GM18508 (cell line): ENCODE measurements at regions not wholly inside any gene's neighbourhood (a gene's known extent, or its start where the extent isn't known, plus 50 kb on each side); places are given as distances from the start of the nearest gene placed in this dataset.
"Not testable (repeated sequence)": the region's sequence is repeated elsewhere in the genome, so short reads cannot be mapped to it uniquely, and the experiment has no call there.

Experiments
- ATAC-seq: cut with Tn5 transposase; IDR thresholded peaks from one replicate; pipeline ENCODE4 v1.9.1; 2021; ENCODE audit warnings: moderate number of reproducible peaks; ENCODE audit not compliant: insufficient read depth, unreplicated experiment

DNA sequence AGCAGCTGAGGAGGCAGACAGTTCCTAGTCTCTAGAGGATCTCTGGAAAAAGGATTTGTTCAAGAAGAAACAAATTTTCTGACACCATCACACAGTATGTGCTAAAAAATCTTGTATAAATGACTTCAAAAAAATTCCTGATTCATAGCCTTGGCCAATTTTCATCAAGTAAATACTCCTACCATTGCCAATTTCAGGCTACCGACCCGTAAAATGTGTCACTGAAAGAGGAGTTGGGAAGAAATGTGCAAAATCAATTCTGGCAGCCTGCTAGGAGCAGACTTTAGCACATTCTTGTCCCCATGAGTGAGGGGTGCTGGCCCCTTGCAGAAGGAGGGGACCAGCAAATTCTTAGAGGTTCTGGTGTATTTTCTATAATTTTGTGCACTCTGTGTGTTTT, 109.4 kb downstream of the TMEM30B start:
- no peak for ATAC-seq

DNA sequence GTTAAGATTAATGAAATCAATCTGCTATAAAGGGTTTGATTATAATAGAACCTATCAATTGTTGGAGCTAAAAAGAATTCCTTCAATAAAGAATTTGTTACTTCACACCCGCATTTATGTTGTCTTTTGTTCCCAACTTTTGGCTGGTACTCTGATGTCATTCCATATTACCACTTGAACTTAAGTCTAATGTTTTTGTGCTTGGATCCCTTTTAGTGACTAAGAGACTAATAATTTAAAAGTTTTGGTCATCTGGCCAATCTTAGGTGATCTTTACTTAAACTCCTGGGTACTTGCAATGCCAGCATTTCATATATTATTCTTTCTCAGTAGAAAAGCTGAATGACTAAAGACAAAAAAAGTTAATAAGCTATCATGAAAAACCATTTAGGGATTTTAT, 113.0 kb downstream of the TMEM30B start:
- no peak for ATAC-seq

DNA sequence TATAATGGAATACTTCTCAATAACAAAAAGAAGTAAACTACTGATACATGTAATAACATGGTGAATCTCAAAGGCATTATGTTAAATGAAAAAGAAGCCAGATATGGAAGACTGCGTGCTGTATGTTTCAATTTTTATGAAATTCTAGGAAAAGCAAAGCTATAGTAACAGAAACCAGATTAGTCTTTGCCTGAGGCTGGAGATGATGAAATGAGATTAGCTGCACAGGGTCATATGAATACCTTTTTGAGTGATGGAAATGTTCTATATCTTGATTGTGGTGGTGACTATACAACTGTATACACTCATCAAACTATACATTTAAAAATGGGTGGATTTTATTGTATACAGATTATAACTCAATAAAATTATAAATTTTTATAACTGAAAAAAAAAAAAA, 113.5 kb downstream of the TMEM30B start:
- ATAC-seq = no peak

DNA sequence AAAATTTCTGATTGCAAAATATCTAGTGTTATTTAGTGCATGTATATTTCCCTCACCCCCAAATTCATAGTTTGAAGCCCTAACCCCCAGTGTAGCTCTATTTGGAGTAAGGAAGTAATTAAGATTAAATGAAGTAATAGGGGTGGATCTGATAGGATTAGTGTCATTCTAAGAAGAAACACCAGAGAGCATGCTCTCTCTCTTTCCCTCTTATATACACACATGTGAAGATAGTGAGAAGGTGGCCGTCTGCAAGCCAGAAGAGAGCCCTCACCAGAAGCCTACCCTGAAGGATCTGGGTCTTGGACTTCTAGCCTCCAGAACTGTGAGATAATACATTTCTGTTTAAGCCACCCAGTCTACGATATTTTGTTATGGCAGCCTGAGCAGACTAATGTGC, 120.3 kb downstream of the TMEM30B start:
- no peak for ATAC-seq

DNA sequence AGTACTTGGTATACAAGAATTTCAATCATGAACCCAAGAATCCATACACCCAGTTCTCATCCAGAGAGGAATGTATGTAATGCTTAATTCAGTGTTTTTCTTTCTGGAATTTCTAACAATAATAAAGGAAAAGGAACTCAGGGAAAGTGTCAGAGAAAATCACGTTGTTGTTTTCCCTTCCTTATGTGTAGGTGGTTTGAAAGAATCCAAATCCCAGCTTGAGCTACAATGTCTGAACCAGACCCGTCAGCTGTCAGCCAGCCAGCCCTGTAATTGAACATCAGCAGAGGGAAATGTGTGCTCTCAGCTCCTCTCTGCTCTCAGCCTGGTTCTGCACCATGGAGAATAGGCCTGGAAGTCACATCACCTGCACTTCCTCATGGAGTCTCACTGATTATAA, 126.5 kb downstream of the TMEM30B start:
- no peak for ATAC-seq

DNA sequence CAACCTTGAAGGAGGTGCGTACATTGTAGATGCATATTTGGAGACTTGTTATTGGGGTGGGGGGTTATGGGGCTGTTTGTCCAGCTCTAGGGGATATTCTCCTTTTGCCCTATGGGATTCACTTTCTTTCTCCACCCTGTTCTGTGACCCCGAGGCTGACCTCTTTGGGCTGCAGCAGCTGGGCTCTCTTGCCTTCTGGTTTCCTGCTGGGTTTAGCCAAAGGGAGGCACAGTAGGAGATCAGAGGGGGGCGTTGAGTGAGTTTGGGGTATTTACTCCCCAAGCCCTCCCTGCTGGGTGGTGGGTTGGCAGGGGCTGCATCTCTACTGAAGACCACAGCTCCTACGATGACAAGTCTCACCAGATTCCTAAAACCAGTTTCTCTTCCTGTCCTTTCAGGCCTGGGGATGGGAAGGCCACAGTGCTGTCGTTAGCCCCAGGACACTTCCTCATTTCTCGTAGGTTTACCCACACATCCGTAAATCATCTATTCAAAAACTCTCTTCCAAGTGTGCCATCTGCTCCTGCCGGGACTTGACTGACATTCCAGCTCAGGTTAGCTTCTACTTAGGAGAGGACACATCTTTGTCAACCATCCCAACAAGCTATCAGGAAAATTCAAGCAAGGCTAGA, 127.1 kb downstream of the TMEM30B start:
- no peak for ATAC-seq

DNA sequence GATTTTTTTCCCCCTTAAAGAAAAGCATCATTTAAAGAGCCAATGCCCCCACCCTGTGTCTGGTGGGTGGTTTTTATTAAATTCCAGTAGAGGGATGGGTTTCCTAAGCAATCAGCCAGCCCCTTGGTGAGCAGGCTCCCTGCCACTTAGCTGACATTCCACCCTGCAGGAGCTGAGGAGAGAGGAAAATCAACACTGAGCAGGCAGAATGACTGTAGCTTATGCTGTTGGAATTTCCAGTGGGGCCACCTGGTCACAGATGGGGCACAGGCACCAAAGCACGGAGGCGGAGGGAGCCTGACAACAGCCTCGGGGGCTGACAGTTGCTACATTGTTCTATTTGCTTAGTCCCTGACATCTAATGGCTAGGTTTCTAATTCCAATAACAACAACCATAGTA, 127.7 kb downstream of the TMEM30B start:
- ATAC-seq = no peak

DNA sequence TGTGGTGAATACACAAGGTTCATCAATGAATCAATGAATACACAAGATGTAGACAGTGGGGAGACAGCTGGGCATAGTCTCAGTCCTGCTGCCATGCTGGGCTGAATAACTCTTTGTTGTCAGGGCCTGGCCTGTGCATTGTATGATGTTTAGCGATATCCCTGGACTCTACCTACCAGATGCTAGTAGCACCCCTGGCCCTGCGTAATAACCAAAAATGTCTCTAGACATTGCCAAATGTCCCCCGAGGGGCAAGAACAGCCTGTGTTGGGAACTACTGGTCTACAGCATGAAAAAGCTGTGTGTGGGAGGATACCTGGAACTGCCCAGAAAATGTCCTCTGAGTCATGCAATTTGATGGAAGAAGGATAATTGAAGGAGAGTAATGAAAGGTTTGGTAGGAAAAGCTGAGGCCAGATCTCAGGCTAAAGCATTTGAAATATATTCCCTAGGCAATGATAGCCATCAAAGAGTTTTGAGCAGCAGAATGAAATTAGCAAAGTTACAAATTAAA, 128.2 kb downstream of the TMEM30B start:
- ATAC-seq = no peak

DNA sequence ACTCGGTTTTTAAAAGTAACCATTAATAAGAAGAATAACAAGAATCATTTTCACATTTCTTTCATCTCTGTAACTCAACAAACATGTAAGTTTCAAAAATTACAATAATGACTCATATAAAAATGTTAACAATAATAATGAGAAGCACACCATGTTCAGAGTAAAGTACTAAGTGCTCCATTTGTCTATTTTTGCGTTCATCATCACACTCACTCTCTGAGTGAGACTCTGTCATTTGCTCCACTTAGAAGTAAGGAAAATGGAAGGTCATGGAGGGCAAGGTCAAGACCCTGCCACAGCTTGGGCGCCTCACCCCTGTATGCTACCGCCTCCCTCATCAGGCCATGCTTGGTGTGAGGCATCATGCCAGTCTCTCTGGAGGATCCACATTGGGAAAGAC, 129.9 kb downstream of the TMEM30B start:
- ATAC-seq = no peak

DNA sequence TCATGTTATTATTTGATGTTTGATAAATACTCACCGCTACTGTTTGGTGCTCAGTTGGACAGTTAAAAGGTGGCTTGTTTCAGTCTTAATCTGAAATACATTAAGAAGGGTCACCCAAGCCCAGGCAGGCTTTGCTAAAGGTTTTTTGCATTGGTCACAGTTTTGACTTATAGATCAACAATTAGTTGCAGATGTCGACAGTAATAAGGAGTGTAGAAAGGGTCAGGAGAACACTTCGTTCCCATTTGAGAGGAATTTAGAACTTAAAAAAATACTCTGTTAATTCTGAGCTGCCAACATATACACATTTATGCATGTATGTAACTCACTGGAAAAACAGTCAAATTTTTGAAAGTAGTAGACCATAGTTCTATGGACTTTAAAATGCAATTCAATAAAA, 130.3 kb downstream of the TMEM30B start:
- ATAC-seq = no peak

DNA sequence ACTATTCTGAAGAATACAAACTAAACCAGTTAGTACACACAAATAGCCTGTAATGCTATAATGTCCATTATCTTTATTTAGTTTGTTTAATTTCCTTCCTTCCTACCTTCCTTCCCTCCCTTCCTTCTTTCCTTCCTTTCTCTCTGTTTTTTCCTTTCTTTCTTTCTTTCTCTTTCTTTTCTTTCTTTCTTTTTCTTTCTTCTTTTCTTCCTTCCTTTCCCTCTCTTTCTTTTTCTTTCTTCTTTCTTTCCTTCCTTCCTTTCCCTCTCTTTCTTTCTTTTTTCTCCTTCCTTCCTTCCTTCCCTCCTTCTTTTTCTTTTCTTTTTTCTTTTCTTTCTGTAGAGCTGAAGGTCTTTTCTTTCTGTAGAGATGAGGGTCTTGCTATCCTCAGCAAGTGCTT, 131.2 kb downstream of the TMEM30B start:
- ATAC-seq = no peak

DNA sequence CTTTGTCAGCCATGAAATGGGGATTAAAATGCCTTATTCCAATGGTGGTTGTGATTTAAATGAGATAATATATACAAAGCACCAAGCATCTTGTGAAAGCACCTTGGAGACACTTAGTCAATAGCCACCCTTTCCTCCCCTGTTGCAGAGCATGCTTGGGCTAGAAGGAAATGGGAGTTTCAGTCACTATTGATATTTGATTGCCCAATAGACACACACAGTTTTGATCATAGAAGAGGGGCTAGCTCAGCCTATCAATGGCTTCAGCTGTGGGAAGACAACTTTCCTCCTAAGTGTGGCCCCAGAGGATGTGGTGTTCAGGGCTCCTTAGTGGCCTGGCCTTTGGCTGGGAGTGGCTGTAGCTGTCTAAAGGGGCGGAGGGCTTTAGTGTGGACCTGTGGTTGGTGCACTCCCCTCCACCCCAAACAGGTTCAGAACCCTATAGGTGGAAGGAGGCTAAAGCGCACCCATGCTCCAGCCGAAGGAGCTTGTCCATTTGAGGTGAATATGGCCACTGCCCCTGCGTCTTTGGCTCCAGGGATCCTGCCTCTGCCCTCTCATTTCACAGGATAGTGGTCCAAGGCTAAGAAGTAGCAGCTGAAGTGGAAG, 132.3 kb downstream of the TMEM30B start:
- no peak for ATAC-seq

DNA sequence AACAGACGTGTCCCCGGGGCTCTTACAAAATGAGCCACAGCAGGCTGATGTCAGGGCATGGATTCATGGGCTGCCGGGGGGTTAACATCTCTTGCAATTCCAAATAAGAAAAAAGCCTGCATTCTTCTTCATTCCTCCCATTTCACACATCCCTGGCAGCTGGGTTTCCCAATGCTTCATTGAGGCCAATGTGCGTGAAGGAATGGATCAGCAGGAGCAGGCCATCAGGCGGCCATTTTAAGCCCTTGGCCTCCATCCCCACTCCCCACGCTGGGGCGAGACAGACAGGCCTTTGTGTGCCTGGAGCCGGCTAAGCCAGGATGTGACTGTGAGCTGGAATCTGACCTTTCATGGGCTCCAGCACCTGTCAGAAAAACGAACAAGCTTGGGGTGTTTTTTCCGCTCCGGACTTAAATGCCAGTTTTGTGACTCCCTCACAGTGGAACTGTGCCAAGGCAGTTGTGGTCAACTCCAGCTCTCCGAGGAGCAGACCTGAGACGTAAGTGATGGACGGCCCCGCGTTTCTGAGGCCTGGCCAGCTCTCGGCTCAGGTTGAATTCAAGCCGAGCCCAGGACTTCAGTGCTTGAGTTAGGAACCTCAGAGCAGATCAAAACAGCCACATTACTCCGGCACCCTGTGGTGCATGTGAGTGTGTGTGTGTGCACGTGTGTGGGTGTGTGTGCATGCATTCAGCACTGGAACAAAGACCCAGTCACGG, 133.1 kb downstream of the TMEM30B start:
- ATAC-seq = no peak

DNA sequence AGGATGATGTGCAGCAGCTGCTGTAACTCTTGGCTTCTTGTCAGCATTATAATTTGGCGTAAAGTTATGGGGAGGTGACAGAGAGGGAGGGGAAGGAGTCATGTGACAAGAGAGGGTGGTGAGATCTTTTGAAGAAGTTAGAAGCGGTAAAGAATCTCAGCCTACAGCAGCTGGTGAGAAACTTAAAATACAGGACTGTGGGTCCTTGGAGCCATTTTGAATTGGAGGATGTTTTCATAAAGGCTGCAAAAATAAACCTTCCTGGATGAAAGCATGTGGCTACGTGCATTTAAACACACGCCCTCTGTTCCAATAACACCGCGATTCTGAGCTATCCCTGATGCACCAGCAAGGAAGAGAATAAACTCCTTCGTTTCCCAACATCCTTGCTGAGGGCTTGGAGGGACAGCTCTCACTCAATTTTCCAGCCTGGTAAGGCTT, 133.7 kb downstream of the TMEM30B start:
- ATAC-seq = no peak

DNA sequence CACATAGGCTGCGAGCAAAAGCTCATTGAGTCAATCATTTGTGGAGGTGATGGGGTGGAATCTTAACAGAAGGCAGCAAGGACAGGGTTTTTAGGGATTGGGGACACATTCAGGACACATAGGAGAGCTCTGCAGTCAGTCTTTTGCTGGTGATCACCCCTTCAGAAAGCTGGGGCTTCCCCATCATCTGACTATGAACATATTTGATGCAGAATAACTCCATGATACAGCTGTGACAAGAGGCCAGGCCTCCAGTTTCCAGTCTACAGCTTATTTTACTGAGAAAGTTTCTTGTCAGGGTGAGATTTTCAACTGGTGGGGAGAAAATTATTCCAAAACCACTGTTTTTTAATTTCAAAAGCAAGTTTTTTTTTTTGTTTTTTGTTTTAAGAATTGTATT, 134.2 kb downstream of the TMEM30B start:
- no peak for ATAC-seq

DNA sequence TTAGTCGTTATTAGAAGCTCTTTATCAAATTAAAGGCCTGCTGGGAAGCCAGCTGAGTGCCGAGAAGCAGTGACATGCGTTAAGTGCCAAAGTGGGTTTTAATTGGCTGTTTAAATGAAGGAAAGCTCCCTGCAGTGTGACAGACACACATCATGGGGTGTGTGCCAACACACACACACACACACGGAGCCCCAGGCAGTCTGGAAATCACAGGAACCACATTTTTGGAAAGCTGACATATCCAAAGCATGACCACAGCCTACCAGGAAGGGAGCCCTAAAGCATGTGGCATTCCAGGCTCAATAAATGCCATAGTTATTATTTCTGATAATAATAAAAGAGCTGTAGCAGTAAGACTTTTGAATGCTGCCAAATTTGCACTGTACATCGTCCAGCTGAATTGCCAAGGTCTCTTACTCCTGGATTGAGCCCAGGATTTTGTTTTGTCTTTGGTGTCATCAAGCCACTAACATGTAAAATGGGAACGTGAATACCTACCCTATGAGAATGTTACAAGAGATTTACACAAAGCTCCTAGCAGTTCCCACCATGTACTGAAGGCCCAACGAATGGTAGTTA, 135.1 kb downstream of the TMEM30B start:
- no peak for ATAC-seq

DNA sequence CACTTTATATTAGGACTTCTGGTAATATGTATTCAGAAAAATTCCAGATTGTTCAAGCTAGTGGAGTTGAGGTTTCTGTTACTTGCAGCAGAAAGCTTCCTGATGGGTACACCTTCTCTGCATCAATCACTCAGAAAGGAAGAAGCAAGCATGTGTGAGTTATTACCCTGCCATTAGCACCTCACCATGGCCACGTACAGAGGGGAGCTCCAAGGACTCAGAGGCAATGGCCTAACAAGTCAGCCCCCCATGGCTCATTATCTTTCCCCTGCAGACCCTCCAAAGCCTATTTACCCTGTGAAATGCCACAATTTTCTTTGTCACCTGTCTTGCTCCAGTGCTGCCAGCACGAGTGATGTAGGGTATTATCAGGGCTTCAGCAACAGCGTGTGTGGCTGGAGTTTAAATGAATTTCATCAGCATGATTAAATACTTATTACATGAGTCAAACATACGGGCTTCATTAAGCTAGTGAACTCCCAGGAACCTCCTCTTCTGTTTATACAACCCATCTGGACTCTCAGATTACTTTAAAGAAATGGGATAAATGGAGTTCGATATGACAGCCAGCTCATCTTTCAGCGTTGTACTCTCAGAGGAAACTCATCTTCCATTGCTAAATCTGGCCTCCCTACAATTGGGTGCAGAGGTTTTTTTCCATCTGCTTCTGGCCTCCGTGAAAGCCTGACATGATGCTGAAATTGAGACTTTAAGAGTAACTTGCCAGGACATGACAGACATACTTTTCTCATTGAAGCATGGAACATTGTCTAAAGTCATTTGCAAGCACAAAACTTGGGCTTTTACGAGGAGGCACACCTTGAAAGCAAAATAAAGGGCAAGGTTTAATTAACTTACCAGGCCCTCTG, 135.9 kb downstream of the TMEM30B start:
- no peak for ATAC-seq

DNA sequence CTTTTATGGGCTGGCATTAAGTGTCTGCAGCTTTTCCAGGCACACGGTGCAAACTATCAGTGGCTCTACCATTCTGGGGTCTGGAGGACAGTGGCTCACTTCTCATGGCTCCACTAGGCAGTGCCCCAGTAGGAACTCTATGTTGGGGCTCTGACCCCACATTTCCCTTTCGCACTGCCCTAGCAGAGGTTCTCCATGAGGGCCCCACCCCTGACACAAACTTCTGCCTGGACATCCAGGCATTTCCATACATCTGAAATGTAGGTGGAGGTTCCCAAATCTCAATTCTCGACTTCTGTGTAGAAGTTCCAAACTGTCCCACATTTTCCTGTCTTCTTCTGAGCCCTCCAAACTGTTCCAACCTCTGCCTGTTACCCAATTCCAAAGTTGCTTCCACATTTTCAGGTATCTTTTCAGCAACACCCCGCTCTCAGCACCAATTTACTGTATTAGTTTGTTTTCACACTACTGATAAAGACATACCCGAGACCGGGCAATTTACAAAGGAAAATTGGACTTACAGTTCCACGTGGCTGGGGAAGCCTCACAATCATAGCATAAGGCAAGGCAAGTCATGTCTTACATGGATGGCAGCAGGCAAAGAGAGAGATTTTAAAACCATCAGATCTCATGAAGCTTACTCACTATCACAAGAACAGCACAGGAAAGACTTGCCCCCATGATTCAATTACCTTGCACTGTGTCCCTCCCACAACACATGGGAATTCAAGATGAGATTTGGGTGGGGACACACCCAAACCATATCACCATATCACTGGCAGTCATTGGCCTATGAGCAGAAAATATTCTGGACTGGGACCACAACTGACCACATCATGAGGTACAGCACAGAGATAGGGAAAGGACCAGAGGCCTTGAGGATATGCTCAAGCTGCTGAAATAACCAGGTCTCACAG, 136.8 kb downstream of the TMEM30B start:
- ATAC-seq = not testable (repeated sequence)

DNA sequence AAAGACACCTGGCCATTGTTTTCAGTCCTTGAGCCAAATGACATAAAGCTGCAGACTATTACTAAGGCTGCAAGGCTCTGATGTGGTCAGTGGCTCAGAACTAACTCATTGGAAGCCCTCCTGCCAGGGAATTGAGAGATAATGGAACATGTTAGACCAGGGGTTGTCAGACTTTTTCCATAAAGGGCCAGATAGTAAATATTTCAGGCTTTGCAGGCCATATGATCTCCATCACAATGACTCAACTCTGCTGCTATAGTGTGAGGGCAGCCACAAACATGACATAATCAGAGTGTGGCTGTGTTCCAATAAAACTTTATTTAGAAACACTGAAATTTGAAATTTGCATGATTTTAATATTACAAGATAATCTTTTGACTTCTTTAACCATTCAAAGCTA, 140.3 kb downstream of the TMEM30B start:
- no peak for ATAC-seq
